ENCODE measurements at regions not wholly inside any gene's neighbourhood (a gene's known extent, or its start where the extent isn't known, plus 50 kb on each side); places are given as distances from the start of the nearest gene placed in this dataset.

DNA sequence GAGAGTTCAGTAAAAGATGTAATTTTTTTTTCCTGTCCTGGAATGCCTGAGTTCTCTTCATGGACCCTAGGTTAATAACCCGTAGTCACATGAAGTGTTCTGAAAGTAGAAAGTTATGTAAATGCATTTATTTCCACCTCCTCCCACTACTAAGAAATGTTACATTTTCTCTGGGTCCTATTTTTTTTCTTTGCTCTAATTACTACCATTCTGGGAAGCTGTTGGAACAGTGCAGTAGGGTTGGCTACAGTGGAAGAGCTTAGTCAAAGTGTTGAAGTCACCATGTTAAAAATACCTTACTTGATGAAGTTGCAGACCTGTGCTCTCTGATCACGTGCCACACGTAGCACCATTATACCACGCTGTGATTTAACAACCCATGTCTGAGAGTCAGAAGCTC lies 153.8 kb upstream of the TSC22D2 start:
- intact Hi-C loops (cut with DNase I) = no loop called here
- DNase-seq = no peak
- ATAC-seq (ENCODE audit: poor library complexity) = peak; percentile 81

DNA sequence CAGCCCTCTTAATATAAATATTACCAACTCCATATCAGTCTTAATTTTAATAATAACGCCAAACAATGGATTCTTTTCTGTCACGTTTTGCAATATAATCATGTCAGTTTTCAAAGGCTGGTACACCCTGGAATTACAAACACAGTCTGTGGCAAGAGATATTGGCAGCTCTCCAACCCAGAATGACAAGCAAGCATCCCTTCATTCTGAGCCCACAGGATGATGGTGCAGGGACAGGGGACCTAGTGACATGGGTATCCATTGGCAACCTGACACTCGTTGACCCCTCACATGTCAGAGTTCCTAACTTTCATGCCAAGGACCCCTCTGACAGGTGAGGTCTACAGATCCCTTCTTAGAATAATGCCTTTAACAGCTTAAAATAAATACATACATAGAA lies 154.5 kb upstream of the TSC22D2 start:
- intact Hi-C loops (cut with DNase I) = no loop called here
- DNase-seq = no peak
- ATAC-seq (ENCODE audit: poor library complexity) = peak; percentile 44

DNA sequence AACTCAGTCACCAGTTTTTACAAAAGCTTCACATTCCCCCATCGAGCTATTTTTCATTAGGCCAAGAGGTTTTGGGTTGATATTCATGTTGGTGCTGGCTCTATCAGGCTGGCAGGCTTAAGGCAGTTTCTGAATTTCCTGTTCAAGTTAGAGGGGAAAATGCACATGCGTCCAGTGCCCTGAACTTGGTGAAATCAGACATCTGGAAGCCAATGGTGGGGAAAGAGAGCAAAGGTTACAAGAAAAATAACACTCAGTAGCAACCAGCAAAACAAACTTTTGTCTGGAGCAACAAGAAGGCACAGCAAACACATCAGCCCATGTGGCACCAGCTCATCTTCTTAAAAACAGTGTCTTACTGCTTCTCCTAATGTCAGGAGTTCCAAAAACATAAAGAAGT lies 155.6 kb upstream of the TSC22D2 start:
- ATAC-seq (ENCODE audit: poor library complexity) (no peak), DNase-seq (no peak)

DNA sequence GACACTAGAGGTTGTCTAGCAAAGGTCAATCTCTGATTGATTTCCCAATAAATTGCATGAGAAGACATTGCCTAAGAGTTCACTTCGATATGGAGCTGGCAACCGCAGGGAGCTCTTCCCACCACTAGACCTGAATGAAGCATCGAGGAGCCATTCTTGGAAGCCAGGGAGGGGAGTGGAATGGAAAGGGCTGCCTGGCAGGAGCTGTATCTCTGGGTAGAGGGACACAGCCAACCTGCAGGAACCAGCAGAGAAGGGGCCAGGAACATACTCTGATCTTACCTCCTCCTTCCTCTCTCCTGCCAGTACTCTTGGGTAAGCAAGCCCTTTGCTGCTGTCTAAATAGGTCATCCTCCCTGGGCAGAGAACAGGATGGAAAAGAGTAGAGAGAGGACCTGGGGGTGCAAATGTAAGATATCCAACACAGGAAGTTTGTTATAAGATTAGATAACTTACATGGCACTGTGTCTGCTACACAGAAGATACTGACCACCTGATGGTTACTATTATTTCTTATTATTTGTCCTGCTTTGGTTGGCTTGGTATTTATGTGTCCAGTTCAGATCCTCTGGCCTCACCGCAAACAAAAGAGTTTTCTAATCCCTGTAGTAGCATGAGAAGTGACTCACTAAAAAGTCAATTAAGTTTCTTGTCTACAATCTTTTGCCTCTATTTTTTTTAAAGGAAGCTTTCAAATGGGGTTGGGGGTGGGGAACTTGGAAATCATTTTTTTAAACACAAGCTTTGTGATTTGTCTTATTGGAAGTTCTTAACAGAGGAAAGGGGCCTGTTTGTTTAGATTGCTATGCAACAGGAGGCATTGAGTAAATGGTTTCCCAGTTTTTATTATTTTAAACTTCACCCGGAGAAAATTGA lies 156.7 kb upstream of the TSC22D2 start:
- no peak for DNase-seq
- ATAC-seq (ENCODE audit: poor library complexity) = no peak
- intact Hi-C loops (cut with DNase I) = no loop called here

More for the DNA sequence above, 155.6 kb upstream of the TSC22D2 start:
- intact Hi-C loops (cut with DNase I) = no loop called here

GRCh38 chr3:150249779-150250470 lies 158.2 kb upstream of the TSC22D2 start:
- no peak for ATAC-seq (ENCODE audit: poor library complexity)
- intact Hi-C loops (cut with DNase I) = no loop called here
- no peak for DNase-seq

GRCh38 chr3:150248888-150249681 lies 159.0 kb upstream of the TSC22D2 start:
- intact Hi-C loops (cut with DNase I) = no loop called here
- ATAC-seq (ENCODE audit: poor library complexity) (no peak), DNase-seq (no peak)

DNA sequence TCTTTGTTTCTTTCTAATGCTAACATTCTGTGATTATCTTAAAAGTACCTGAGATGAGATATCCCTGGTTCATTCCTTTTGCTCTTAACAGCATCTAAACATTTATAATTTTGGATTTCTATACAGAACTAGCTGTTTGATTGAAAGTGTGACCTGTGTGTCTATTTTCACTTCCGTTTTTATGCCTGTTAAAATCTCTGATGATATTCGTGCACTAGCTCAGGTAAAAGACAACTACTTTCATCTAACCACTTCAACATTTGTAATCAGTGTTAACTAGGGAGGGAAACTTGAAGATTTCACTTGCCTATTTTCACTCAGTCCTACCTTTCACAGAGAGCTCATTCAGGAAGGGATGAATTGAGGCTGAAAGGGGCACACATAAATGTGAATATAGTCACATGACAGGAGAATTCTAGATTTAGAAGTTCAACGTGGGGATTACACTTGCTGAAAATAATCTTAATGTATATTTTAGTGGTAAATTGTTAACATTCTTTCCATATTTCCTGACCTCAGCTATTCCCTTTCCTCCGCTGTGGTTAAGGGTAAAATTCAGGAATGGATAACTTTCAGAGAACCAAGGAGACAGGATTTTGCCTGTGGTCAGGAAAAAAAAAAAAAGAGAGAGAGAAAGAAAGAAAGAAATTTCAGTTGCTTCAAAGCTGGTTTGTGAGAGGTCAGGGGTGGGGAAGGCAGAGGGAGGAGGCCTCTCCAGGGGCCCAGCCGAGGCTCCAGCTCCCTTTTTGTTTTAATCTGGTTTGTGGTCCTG lies 159.8 kb upstream of the TSC22D2 start:
- DNase-seq = no peak
- intact Hi-C loops (cut with DNase I) = no loop called here
- ATAC-seq (ENCODE audit: poor library complexity) = no peak

DNA sequence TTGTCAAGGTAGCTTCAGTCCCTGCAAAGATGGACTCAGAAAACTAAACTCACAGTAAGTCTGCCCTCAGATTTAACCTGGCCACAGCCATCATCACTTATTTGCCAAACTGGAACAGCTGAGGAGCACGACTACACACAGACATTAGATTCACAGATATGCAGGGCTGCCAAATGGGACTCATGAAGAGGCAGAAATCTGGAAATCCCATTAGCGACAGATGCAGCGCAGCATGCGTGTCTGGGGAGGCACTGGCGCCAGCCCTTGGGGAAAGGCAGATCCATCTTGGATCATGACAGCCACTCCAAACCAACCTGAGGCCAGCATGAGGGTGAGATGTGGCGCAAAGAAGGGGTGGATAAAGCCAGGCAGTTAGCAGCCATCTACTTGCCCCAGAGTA lies 160.7 kb upstream of the TSC22D2 start:
- intact Hi-C loops (cut with DNase I) = no loop called here
- ATAC-seq (ENCODE audit: poor library complexity) (no peak), DNase-seq (no peak)

GRCh38 chr3:150243466-150243865 lies 164.6 kb upstream of the TSC22D2 start:
- DNase-seq (no peak), ATAC-seq (ENCODE audit: poor library complexity) (no peak)
- intact Hi-C loops (cut with DNase I) = no loop called here

GRCh38 chr3:150242220-150242936 lies 165.7 kb upstream of the TSC22D2 start:
- DNase-seq (no peak), ATAC-seq (ENCODE audit: poor library complexity) (no peak)
- intact Hi-C loops (cut with DNase I) = no loop called here

- ATAC-seq (ENCODE audit: poor library complexity) (no peak), DNase-seq (no peak)
- intact Hi-C loops (cut with DNase I) = no loop called here
Measured at GRCh38 chr3:150240891-150241290, 167.2 kb upstream of the TSC22D2 start.

DNA sequence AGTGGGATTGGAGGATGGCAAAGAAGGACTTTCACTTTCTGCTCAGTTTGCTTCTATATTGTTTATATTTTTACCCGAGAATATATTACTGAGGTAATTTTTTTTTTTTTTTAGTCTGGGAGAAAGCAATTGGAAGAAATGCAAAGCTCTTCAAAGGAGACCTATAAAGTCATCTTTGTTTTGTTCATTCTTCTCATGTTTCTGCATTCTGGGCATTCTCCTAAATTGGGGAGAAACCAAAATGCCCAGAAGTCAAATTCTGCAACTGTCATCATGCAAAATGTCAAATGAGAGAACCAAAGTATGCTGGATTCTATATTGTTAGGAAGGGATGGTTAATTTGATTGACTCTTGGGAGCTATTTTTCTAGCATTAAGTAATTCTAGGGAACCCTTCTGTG lies 168.3 kb upstream of the TSC22D2 start:
- DNase-seq = no peak
- intact Hi-C loops (cut with DNase I) = no loop called here
- no peak for ATAC-seq (ENCODE audit: poor library complexity)

DNA sequence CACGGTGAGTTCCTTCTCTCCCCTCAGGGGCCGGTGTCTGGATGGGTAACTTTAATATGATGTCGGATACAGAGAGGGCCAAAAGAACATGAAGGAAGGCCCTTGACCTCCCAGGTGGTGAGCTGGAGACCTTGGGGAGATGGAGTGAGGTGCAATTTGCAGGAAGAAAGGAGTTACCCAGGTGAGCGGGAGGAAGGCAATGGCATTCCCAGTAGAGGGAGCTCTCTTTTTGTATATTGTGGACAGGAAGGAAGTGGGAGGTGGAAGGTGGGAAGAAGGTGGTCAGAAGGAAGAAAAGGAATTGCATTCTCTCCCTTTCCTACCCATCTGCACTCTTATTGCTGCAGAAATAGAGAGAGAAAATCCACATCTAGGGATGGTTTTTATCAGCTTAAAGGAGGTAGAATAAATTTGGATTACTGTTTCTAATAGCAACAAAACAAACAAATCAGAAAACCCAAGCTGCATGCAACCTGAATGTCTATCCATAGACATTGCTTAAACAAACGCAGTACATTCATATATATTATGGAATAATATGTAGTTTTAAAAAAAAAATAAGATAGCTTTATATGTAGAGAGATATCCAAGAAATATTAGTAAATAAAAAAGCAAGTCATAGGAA lies 169.0 kb upstream of the TSC22D2 start:
- no peak for DNase-seq
- intact Hi-C loops (cut with DNase I) = no loop called here
- no peak for ATAC-seq (ENCODE audit: poor library complexity)

- intact Hi-C loops (cut with DNase I) = no loop called here
- DNase-seq = no peak
- ATAC-seq (ENCODE audit: poor library complexity) = no peak
Measured at GRCh38 chr3:150238048-150238802, 169.9 kb upstream of the TSC22D2 start.

- intact Hi-C loops (cut with DNase I) = no loop called here
- DNase-seq (no peak), ATAC-seq (ENCODE audit: poor library complexity) (peak; percentile 36)
Measured at GRCh38 chr3:150237490-150237889, 170.6 kb upstream of the TSC22D2 start.

- no peak for DNase-seq
- intact Hi-C loops (cut with DNase I) = no loop called here
Measured at GRCh38 chr3:150236316-150237082, 171.6 kb upstream of the TSC22D2 start.

More at GRCh38 chr3:150236316-150237082, 171.6 kb upstream of the TSC22D2 start:
- ATAC-seq (ENCODE audit: poor library complexity) = no peak

Measured in Right ventricle myocardium superior (tissue), 1 donor.